ENCODE measurements at regions not wholly inside any gene's neighbourhood (a gene's known extent, or its start where the extent isn't known, plus 50 kb on each side); places are given as distances from the start of the nearest gene placed in this dataset.

DNA sequence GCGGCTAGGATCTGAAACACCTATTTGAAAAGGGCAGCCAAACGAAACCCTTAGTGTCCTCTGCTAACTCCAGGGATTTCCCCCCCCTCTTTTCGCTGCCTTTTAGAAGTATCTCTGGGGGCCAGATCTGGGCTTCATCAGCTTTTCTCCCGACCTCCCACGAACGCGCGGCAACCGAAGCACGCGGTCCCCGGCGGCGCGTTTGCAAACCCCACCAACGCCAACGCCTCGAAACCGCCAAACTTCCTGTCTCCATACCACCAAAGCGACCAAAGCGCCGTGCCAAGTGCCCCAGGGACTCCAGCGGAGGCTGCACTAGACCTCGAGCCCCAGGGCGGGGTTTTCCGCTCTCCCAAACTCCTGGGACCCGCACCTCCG lies 155.8 kb upstream of the FRMD4B start:
- TF ChIP-seq EZH2 (IDR thresholded peaks at IDR 0.05; ENCODE audit: borderline replicate concordance, insufficient read depth, low read length, poor library complexity, severe bottlenecking) = no peak
- no peak for TF ChIP-seq TAF1 (IDR thresholded peaks at IDR 0.05; ENCODE audit: low read depth)
- TF ChIP-seq SMC3 (conservative IDR thresholded peaks at IDR 0.05; ENCODE audit: poor library complexity) = no peak
- TF ChIP-seq, protein P1, sequence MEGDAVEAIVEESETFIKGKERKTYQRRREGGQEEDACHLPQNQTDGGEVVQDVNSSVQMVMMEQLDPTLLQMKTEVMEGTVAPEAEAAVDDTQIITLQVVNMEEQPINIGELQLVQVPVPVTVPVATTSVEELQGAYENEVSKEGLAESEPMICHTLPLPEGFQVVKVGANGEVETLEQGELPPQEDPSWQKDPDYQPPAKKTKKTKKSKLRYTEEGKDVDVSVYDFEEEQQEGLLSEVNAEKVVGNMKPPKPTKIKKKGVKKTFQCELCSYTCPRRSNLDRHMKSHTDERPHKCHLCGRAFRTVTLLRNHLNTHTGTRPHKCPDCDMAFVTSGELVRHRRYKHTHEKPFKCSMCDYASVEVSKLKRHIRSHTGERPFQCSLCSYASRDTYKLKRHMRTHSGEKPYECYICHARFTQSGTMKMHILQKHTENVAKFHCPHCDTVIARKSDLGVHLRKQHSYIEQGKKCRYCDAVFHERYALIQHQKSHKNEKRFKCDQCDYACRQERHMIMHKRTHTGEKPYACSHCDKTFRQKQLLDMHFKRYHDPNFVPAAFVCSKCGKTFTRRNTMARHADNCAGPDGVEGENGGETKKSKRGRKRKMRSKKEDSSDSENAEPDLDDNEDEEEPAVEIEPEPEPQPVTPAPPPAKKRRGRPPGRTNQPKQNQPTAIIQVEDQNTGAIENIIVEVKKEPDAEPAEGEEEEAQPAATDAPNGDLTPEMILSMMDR (IDR thresholded peaks at IDR 0.05; ENCODE audit: poor library complexity, severe bottlenecking) = no peak

Measured in neural cell (in vitro differentiated cells).